GM21447 (cell line): ENCODE measurements at regions not wholly inside any gene's neighbourhood (a gene's known extent, or its start where the extent isn't known, plus 50 kb on each side); places are given as distances from the start of the nearest gene placed in this dataset.
"Not testable (repeated sequence)": the region's sequence is repeated elsewhere in the genome, so short reads cannot be mapped to it uniquely, and the experiment has no call there.

Experiments used
- ATAC-seq: cut with Tn5 transposase; IDR thresholded peaks from one replicate; pipeline ENCODE4 v1.9.1; 2021; ENCODE audit not compliant: unreplicated experiment

- no peak for ATAC-seq
These were observed 132.6 kb downstream of the PRL start for GRCh38 chr6:22164236-22164635.

- not testable (repeated sequence) for ATAC-seq
These were observed 125.8 kb downstream of the PRL start for GRCh38 chr6:22171006-22171405.

DNA sequence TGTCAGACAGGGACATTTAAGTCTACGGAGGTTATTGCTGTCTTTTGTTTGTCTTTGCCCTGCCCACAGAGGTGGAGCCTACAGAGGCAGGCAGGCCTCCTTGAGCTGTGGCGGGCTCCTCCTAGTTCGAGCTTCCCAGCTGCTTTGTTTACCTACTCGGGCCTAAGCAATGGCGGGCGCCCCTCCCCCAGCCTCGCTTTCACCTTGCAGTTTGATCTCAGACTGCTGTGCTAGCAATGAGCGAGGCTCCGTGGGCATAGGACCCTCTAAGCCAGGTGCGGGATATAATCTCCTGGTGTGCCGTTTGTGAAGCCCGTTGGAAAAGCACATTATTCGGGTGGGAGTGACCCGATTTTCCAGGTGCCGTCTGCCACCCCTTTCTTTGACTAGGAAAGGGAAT, 125.0 kb downstream of the PRL start:
- not testable (repeated sequence) for ATAC-seq

GRCh38 chr6:22173311-22173710, 123.5 kb downstream of the PRL start:
- no peak for ATAC-seq

DNA sequence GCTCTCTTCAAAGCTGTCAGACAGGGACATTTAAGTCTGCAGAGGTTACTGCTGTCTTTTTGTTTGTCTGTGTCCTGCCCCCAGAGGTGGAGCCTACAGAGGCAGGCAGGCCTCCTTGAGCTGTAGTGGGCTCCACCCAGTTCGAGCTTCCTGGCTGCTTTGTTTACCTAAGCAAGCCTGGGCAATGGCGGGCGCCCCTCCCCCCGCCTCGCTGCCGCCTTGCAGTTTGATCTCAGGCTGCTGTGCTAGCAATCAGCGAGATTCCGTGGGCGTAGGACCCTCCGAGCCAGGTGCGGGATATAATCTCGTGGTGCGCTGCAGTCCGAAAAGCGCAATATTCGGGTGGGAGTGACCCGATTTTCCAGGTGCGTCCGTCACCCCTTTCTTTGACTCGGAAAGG, 116.6 kb downstream of the PRL start:
- ATAC-seq: not testable (repeated sequence)

DNA sequence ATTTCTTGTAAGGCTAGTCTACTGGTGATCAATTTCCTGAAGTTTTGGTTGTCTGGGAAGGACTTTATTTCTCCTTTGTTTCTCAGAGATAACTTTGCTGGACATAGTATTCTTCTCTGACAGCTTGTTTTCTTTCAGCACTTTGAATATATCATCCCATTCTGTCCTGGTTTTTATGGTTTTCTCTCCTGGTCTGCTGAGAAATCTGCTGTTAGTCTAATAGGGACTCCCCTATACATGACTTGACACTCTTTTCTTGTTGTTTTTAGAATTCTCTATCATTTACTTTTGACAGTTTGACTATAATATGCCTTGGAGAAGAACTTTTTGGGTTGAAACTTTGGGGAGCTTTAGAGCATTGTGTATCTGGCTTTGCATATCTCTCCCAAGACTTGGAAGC, 112.5 kb downstream of the PRL start:
- ATAC-seq: no peak

DNA sequence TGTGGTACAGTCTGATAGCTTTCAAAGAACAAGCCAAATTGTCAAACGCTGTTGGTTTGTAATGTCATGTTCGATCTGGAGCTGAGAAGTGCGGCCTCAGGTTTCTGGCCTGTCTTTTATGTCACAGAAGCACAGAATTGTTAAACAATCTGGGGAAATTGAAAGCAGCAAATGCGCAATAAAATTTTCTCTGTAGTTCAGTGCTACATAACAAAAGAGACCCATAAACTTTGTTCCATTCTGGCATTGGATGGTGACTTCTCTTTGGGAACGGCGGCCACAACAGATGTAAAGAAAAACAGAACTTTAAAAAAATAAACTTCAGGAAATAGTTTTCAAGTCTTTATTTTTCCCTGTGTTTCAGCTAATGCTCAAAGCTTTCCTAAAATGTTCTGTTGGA, 106.9 kb downstream of the PRL start:
- ATAC-seq: no peak

GRCh38 chr6:22194188-22194921, 102.5 kb downstream of the PRL start:
- no peak for ATAC-seq

- ATAC-seq: no peak
These were observed 97.1 kb downstream of the PRL start for GRCh38 chr6:22199771-22200170.

DNA sequence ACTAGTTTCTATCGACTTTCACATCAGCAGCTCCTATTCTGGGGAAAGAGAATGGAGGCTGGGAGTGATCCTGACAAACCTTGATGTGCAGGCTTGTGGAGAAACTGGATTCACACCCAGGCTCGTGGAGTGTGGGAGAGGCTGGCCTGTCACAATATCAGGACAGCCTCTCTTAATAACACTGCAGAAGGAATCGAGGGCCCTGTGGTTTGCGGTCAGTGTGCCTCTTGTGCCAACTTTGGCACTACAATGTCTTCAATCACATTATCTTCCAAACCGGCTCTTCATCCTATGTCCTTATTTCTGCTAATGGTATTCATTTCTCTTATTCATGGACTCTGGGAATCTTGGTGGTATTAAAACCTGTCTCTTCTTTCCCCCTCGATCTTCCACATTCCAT, 92.7 kb downstream of the PRL start:
- no peak for ATAC-seq

DNA sequence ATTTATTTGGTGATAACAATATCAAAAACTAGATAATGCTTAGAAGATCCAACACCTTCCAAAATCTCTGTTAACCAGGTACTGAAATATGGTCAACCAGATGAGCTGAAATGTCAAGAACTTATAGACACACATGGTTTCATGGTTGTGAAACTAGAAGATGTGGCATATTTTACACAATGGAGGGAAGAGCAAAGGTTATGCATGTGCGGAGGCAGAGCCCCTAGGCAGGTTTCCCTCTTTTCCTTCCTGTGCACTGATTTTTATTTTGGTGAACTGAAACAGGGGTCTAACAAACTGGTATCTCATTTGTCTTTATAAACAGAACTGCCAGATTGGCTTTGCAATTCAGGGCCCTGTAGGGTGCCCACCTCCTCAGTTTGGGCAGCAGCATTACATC, 91.6 kb downstream of the PRL start:
- ATAC-seq: no peak

- no peak for ATAC-seq
These were observed 90.7 kb downstream of the PRL start for GRCh38 chr6:22206106-22206505.

GRCh38 chr6:22208026-22208425, 88.8 kb downstream of the PRL start:
- no peak for ATAC-seq

- no peak for ATAC-seq
These were observed 82.5 kb downstream of the PRL start for GRCh38 chr6:22214314-22214713.

- ATAC-seq: not testable (repeated sequence)
These were observed 81.4 kb downstream of the PRL start for GRCh38 chr6:22215474-22215873.

GRCh38 chr6:22218410-22218809, 78.4 kb downstream of the PRL start:
- no peak for ATAC-seq

- ATAC-seq: no peak
These were observed 76.9 kb downstream of the PRL start for GRCh38 chr6:22219925-22220324.

GRCh38 chr6:22221211-22221610, 75.6 kb downstream of the PRL start:
- no peak for ATAC-seq

GRCh38 chr6:22221630-22222029, 75.2 kb downstream of the PRL start:
- ATAC-seq: no peak

GRCh38 chr6:22222469-22222868, 74.4 kb downstream of the PRL start:
- no peak for ATAC-seq

DNA sequence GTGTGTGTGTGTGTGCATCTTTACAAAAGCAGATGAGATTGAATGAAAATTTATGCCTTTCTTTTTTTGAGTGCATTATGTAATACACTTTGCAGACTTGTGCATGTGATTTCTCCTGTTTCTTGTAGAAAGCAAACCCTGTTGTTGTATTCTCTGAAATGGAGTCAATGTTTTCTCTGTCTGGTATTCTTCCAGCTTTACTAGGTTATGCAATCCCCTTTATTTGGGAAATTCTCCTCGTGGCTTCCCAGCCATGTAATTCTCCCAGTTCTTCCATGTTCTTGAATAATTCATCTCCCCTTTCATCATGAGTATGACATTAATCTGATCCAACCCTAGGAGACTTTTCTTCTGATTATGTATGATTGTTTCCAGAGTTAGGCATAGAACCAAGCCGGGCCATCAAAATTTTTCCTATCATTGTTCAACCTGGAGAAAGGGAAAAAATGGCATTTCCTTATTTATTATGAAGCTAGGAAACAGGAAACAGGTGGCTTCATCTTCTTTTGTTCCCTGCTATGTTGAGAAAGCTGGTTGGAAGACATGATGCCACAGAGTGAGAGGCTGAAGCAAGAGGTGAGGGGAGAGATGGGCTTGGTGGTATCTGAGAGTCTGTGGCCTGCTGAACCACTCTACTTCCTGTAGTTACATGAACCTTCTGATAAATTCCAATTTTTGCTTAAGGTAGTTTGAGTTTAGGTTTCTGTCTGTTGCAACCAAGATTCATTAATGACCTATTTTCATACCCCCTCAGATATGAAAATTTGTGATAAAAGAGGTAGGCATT, 68.8 kb downstream of the PRL start:
- ATAC-seq: no peak

DNA sequence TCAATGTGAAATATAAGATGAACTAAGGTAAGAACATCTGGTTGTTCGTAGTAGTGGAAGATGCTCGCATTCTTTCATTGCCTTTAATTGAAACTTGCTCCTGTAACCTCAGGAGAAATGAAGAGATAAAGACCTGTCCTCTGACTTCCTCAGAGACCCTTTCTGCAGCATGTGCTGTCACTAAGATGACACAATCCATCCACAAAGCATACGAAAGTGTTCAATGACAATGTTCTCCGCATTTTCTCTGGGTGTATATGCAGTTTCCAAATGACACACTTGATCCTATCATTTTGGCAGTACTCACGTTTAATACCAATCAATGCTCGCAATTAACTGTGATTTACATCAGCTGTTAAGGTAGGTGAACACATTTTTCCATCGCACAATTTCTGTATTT, 65.8 kb downstream of the PRL start:
- ATAC-seq: no peak

- no peak for ATAC-seq
These were observed 65.2 kb downstream of the PRL start for GRCh38 chr6:22231616-22232015.
